ENCODE measurements at regions not wholly inside any gene's neighbourhood (a gene's known extent, or its start where the extent isn't known, plus 50 kb on each side); places are given as distances from the start of the nearest gene placed in this dataset.
"Not testable (repeated sequence)": the region's sequence is repeated elsewhere in the genome, so short reads cannot be mapped to it uniquely, and the experiment has no call there.

GRCh38 chr2:3034856-3035255, 342.8 kb downstream of the EIPR1 start:
- no peak for DNase-seq

GRCh38 chr2:3034396-3034795, 343.2 kb downstream of the EIPR1 start:
- no peak for DNase-seq

- no peak for DNase-seq
Observed at GRCh38 chr2:3033315-3033714, 344.3 kb downstream of the EIPR1 start.

GRCh38 chr2:3030791-3031190, 346.8 kb downstream of the EIPR1 start:
- DNase-seq, result not testable (repeated sequence)

GRCh38 chr2:3025984-3026383, 351.6 kb downstream of the EIPR1 start:
- DNase-seq, result no peak

GRCh38 chr2:3025261-3025660, 352.4 kb downstream of the EIPR1 start:
- no peak for DNase-seq

GRCh38 chr2:3024401-3024935, 353.1 kb downstream of the EIPR1 start:
- DNase-seq, result no peak

- DNase-seq, result no peak
Observed at GRCh38 chr2:3023531-3023930, 354.1 kb downstream of the EIPR1 start.

GRCh38 chr2:3022841-3023372, 354.7 kb downstream of the EIPR1 start:
- DNase-seq, result no peak

- no peak for DNase-seq
Observed at GRCh38 chr2:3021720-3022119, 355.9 kb downstream of the EIPR1 start.

- no peak for DNase-seq
Observed at GRCh38 chr2:3010001-3010400, 367.6 kb downstream of the EIPR1 start.

- DNase-seq, result no peak
Observed at GRCh38 chr2:3009483-3009882, 368.1 kb downstream of the EIPR1 start.

- no peak for DNase-seq
Observed at GRCh38 chr2:3009005-3009404, 368.6 kb downstream of the EIPR1 start.

GRCh38 chr2:3008561-3008960, 369.1 kb downstream of the EIPR1 start:
- no peak for DNase-seq

- DNase-seq, result no peak
Observed at GRCh38 chr2:3007135-3007534, 370.5 kb downstream of the EIPR1 start.

- DNase-seq, result no peak
Observed at GRCh38 chr2:3005859-3006501, 371.6 kb downstream of the EIPR1 start.

GRCh38 chr2:3001615-3002560, 375.7 kb downstream of the EIPR1 start:
- DNase-seq, result peak; percentile 77

- DNase-seq, result no peak
Observed at GRCh38 chr2:3000968-3001367, 376.6 kb downstream of the EIPR1 start.

- no peak for DNase-seq
Observed at GRCh38 chr2:3000125-3000524, 377.5 kb downstream of the EIPR1 start.

GRCh38 chr2:2998971-2999370, 378.6 kb downstream of the EIPR1 start:
- no peak for DNase-seq

GRCh38 chr2:2993172-2993692, 384.4 kb downstream of the EIPR1 start:
- DNase-seq, result no peak

GRCh38 chr2:2992634-2993033, 385.0 kb downstream of the EIPR1 start:
- DNase-seq, result no peak

GRCh38 chr2:2985020-2985419, 392.6 kb downstream of the EIPR1 start:
- DNase-seq, result no peak

GRCh38 chr2:2981000-2981399, 396.6 kb downstream of the EIPR1 start:
- no peak for DNase-seq

All from MV-4-11 (cell line).